Activated CD4-positive, alpha-beta memory T cell treated with anti-CD3 and anti-CD28 coated beads for 36 hours (primary cell): ENCODE measurements at regions not wholly inside any gene's neighbourhood (a gene's known extent, or its start where the extent isn't known, plus 50 kb on each side); places are given as distances from the start of the nearest gene placed in this dataset.

Experiments
- CTCF ChIA-PET: fragments of 350-600 bp; sonication (Branson Sonifier 250); formaldehyde crosslinking; loops from one replicate; lab custom pipeline; 2021; ENCODE audit warnings: antibody characterized with exemption, inconsistent platforms; lab: Charles Lee
- POLR2A ChIA-PET: fragments of 350-600 bp; sonication (Branson Sonifier 250); formaldehyde crosslinking; loops from one replicate; lab custom pipeline; 2021; ENCODE audit warnings: antibody characterized with exemption; lab: Charles Lee
- DNase-seq: peaks from one replicate; pipeline ENCODE4 v3.0.0-alpha.2; 2020
- H3K27ac Mint-ChIP-seq: one replicate; pipeline ENCODE4 v1.8.0; 2021; ENCODE audit warnings: mixed read lengths
- H3K27me3 Mint-ChIP-seq: one replicate; pipeline ENCODE4 v1.8.0; 2021; ENCODE audit warnings: mixed read lengths
- H3K36me3 Mint-ChIP-seq: one replicate; pipeline ENCODE4 v1.8.0; 2021; ENCODE audit warnings: mixed read lengths
- H3K4me1 Mint-ChIP-seq: one replicate; pipeline ENCODE4 v1.8.0; 2021; ENCODE audit warnings: low read depth, mixed read lengths
- H3K4me3 Mint-ChIP-seq: one replicate; pipeline ENCODE4 v1.8.0; 2021; ENCODE audit warnings: mild to moderate bottlenecking, mixed read lengths
- H3K9me3 Mint-ChIP-seq: one replicate; pipeline ENCODE4 v1.8.0; 2021; ENCODE audit warnings: mixed read lengths
- intact Hi-C: fragments of 100-400 bp; cut with micrococcal nuclease; formaldehyde crosslinking; loops from one replicate; pipeline ENCODE4 v1.15.1; 2023

DNA sequence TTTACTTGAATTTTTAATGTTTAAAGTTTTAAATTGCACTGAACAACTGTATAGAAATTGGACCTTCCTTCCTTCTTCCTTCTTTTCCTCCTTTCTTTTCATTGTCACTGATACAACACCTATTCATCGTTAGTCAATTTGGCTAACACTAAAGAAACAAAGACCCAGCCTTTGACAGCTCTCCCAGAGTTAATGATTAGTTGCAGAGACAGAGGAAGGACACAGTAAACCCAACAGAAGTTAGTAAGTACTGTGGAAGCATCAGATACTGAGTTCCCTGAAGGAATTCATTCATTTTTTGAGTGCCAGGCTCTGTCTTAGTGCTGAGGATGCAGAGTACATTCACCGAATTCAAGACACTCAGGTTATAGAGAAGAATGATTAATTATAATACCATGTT, 77.9 kb upstream of the RAB27B start:
- H3K36me3 Mint-ChIP-seq: no peaks in the 10 kb centered on the region
- H3K9me3 Mint-ChIP-seq: no peaks in the 10 kb centered on the region
- H3K4me3 Mint-ChIP-seq: no peak overlapping the region
- H3K27ac Mint-ChIP-seq: no peak overlapping the region
- no peak for DNase-seq
- POLR2A ChIA-PET: no interaction called here
- intact Hi-C loops: no loop called here
- H3K27me3 Mint-ChIP-seq: no peaks in the 10 kb centered on the region
- CTCF ChIA-PET: no interaction called here
- H3K4me1 Mint-ChIP-seq: no peaks in the 10 kb centered on the region

DNA sequence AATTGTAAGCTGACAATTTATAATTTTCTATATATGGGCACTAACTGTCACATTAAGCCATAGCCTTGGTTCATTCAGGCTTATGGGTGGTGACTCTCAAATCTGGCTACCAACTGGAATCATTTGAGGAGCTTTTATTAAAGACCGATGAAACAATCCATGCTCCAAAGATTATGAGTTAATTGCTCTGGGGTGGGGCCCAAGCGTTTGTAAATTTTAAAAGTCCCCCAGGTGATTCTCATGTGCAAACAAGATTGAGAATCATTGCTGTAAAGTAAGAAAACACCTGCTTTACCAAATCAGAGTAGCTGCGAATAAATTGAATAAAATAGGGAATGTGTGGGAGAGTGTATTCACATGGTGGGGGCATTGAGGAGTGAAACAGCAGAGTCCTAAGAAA, 76.1 kb upstream of the RAB27B start:
- Mint-ChIP-seq H3K27ac (no peak overlapping the region), H3K4me3 (no peak overlapping the region), H3K9me3 (no peaks in the 10 kb centered on the region), H3K36me3 (no peaks in the 10 kb centered on the region), H3K4me1 (no peaks in the 10 kb centered on the region), H3K27me3 (no peaks in the 10 kb centered on the region)
- ChIA-PET CTCF (no interaction called here), POLR2A (no interaction called here)
- intact Hi-C loops: no loop called here
- no peak for DNase-seq

DNA sequence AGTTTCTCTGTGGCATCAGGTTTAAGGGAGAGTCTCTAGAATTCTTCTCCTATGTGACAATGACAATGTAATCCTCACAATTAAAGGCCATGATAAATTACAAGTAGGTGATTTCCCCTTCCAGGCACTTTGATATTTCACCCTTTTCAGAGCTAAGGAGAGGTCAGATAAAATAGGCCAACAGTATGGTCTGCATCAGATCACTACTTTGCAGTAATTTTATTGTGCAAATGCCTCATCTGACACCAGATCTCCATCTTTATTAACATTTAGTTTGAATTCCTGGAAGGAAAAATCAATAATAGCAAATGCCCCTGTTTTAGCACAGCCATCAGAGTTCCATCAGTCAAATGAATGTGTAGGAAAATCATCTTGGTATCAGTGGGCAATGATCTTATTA, 72.8 kb upstream of the RAB27B start:
- ChIA-PET POLR2A (no interaction called here), CTCF (no interaction called here)
- no peak overlapping the region for H3K27ac Mint-ChIP-seq
- no peaks in the 10 kb centered on the region for H3K9me3 Mint-ChIP-seq
- no peaks in the 10 kb centered on the region for H3K4me1 Mint-ChIP-seq
- intact Hi-C loops: no loop called here
- no peaks in the 10 kb centered on the region for H3K27me3 Mint-ChIP-seq
- H3K36me3 Mint-ChIP-seq: no peaks in the 10 kb centered on the region
- no peak overlapping the region for H3K4me3 Mint-ChIP-seq
- DNase-seq: no peak

DNA sequence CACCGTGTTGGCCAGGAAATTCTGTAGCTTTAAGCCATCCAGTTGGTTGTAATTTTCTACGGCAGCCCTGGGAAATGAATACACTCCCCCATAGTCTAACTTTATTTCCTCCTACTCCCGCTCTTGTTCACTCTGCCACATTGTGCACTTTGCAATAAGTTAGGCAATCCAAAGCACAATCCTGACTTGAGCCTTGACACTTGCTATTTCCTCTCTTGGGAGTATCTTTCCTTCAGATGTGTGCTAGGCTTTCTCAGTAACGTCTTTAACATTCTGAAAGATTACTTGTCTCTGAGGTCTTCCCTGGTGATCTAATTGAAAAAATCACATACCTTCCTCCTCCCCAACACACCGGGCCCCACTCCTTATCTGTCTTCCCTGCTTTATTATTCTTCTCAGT, 65.9 kb upstream of the RAB27B start:
- H3K27me3 Mint-ChIP-seq: peaks cover 6% of the 10 kb centered on the region
- H3K9me3 Mint-ChIP-seq: no peaks in the 10 kb centered on the region
- intact Hi-C loops: no loop called here
- no peak for DNase-seq
- POLR2A ChIA-PET: no interaction called here
- no peak overlapping the region for H3K4me3 Mint-ChIP-seq
- CTCF ChIA-PET: no interaction called here
- no peak overlapping the region for H3K27ac Mint-ChIP-seq
- H3K36me3 Mint-ChIP-seq: no peaks in the 10 kb centered on the region
- H3K4me1 Mint-ChIP-seq: no peaks in the 10 kb centered on the region

DNA sequence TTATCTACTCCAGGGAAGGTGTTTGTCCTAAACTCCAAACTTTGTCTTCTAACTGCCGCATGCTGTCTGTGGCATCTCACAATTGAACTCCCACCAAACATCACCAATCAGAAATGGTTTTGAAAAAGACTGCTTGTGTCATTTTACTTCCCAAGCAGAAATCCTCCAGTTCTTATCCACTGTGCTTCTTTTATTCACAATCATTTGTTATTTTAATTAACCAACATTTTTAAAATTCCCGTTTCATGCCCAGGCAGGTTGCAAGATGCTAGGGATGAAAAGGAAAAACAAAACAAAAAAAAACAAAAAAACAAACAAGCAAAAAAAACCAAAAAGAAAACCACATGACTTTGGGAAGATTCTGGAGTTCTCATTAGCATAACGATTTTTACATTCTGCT, 63.5 kb upstream of the RAB27B start:
- H3K27me3 Mint-ChIP-seq: peaks cover 6% of the 10 kb centered on the region
- H3K36me3 Mint-ChIP-seq: no peaks in the 10 kb centered on the region
- POLR2A ChIA-PET: no interaction called here

DNA sequence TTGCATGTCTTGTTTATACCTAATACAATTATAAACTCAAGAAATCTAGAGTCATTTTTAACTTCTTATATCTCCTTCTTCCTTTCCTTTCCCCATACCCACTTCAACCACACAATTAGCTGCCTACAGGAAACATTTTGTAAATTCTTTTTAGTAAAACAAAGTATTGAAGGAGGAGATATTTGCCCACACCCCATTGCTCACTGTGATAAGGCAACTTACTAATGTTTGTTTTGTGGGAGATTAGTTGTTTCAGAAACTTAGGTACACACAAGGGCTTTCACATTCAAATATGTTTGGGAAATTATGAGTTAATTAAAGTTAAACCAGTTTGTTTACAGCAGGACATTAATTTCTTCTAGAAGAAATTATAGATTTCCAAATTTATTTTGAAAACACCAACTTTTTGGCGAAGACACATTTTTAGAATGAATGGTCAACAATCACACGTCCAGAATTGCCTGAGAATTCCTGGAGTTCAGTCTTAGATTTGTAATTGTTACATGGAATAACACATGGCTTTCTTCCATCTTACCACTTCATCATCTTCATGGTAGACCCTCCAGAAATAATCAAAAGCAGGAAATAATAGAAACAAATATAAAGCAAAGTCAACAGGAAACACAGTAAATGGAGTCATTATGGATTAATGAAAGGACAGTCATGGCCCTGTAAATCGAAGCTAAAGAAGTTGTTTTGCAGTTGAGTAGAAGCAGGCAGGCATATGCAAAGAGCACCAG, 62.5 kb upstream of the RAB27B start:
- POLR2A ChIA-PET: no interaction called here
- Mint-ChIP-seq H3K27ac (no peak overlapping the region), H3K27me3 (peaks cover 6% of the 10 kb centered on the region), H3K4me3 (no peak overlapping the region), H3K36me3 (no peaks in the 10 kb centered on the region), H3K9me3 (no peaks in the 10 kb centered on the region), H3K4me1 (no peaks in the 10 kb centered on the region)
- no peak for DNase-seq
- intact Hi-C loops: no loop called here
- CTCF ChIA-PET: no interaction called here

More for the DNA sequence above, 63.5 kb upstream of the RAB27B start:
- Mint-ChIP-seq H3K4me3 (no peak overlapping the region), H3K4me1 (no peaks in the 10 kb centered on the region), H3K27ac (no peak overlapping the region), H3K9me3 (no peaks in the 10 kb centered on the region)
- CTCF ChIA-PET: no interaction called here
- DNase-seq: no peak
- intact Hi-C loops: no loop called here

DNA sequence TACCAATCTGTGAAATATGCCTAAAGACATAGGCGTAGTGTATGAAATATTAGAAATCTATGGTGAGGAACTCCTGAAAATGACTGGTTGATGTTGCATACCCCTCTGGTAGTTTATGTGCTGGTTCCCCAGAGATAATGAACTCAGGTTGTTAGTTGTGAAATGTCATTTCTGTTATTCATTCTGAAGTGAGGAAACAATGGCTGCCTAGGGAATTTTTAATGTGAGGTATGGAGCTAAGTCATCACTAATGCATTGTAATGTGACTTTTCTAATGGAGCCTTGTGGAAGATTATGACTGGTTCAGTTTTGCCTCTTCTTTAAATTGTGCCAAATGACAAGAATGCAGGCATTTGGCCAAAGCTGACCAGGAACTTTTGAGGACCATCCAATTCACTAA, 61.6 kb upstream of the RAB27B start:
- POLR2A ChIA-PET: no interaction called here
- no peak overlapping the region for H3K27ac Mint-ChIP-seq
- H3K9me3 Mint-ChIP-seq: no peaks in the 10 kb centered on the region
- peaks cover 6% of the 10 kb centered on the region for H3K27me3 Mint-ChIP-seq
- intact Hi-C loops: no loop called here
- H3K4me1 Mint-ChIP-seq: no peaks in the 10 kb centered on the region
- DNase-seq: no peak
- no peak overlapping the region for H3K4me3 Mint-ChIP-seq
- CTCF ChIA-PET: no interaction called here
- H3K36me3 Mint-ChIP-seq: no peaks in the 10 kb centered on the region

DNA sequence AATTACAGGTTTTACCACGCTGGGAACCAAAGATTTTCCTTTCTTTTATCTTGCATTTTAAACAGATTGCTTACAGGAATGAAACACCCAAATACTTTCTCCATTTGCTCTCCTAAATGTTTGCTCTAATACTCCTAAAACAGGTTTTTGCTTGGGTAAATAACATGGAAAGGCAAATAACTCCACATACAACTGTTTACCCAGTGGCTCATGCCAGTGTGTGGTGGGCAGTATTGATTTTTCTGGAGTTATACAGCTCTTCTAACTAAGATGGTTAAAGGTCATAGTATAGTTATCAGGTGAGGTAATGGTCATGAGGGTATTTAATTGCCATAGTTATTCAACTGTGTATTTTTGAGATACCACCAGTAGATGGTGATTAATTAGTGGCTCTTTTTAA, 61.2 kb upstream of the RAB27B start:
- intact Hi-C loops: no loop called here
- H3K4me1 Mint-ChIP-seq: no peaks in the 10 kb centered on the region
- DNase-seq: no peak
- no peaks in the 10 kb centered on the region for H3K9me3 Mint-ChIP-seq
- ChIA-PET CTCF (no interaction called here), POLR2A (no interaction called here)
- H3K27ac Mint-ChIP-seq: no peak overlapping the region
- H3K27me3 Mint-ChIP-seq: peaks cover 6% of the 10 kb centered on the region
- no peaks in the 10 kb centered on the region for H3K36me3 Mint-ChIP-seq
- no peak overlapping the region for H3K4me3 Mint-ChIP-seq

DNA sequence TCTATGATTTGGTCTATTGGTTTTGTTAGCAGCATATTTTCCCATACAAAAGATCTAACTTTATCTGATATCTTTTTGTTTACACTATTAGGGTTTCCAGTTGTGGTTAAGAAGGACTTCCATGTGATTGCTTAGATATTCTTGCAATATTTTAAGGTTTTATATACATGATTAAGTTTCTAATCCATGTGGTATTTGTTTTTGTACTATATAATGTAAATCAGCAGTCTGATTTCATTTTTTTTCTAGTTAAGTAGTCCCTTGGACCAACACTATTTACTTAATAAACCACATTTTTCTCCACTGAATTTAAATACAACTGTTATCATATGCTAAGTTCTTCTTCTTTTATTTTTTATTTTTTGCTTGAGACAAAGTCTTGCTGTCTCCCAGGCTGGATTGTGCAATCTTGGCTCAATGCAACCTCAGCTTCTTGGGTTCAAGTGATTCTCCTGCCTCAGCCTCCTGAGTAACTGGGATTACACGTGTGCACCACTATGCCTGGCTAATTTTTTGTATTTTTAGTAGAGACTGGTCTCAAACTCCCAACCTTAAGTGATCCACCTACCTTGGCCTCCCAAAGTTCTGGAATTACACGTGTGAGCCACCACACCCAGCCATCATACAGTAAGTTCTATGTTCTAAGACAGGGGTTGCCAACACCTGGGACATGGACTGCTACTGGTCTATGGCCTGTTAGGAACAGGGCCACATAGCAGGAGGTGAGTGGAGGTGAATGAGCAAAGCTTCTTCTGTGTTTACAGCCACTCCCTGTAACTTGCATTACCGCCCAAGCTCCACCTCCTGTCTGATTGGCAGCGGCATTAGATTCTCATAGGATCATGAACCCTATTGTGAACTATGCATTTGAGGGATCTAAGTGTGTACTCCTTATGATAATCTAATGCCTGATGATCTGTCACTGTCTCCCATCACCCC, 58.5 kb upstream of the RAB27B start:
- Mint-ChIP-seq H3K27me3 (peaks cover 6% of the 10 kb centered on the region), H3K27ac (no peak overlapping the region), H3K36me3 (no peaks in the 10 kb centered on the region), H3K9me3 (no peaks in the 10 kb centered on the region), H3K4me3 (no peak overlapping the region), H3K4me1 (no peaks in the 10 kb centered on the region)
- DNase-seq: no peak
- POLR2A ChIA-PET: no interaction called here
- CTCF ChIA-PET: no interaction called here
- intact Hi-C loops: no loop called here

DNA sequence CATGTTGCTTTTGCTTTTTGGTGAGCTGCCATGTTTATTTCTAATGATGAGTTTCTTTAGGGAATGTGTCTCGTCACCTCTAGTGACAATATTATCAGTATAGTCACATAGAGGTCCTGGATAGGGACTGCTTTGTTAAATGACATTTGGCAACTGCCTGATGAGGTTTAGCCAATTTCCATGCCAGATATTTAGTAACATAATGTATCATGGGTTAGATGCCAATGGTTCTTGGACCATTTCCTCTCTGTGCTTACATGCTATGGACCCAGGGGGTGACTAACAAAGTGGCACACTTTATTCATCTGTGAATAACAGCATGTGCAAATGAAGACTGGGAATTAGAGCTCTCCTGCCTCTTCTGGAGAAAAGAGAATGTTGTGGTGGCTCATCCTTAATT, 56.2 kb upstream of the RAB27B start:
- DNase-seq: no peak
- Mint-ChIP-seq H3K36me3 (no peaks in the 10 kb centered on the region), H3K4me3 (no peak overlapping the region), H3K27ac (no peak overlapping the region), H3K27me3 (no peaks in the 10 kb centered on the region), H3K4me1 (peaks cover 10% of the 10 kb centered on the region), H3K9me3 (no peaks in the 10 kb centered on the region)
- CTCF ChIA-PET: no interaction called here
- POLR2A ChIA-PET: no interaction called here
- intact Hi-C loops: no loop called here

DNA sequence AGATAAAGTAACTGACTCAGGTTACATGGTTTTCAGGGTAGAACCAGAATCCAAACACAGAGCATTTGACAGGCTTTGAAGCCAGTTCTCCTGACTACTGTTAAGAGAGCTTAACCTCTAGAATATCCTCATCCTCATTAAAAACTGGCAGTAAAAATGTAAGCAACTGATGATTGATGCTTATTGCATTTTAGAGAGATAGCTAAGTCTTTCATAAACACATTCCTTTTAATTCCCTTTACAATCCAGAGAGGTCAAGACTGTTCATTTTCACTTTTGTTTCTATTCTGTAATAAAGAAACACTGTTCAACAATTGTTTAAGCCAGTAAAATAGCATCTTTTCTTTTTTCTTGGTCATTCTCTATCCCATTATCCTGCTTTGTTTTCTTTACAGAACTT, 53.9 kb upstream of the RAB27B start:
- Mint-ChIP-seq H3K9me3 (no peaks in the 10 kb centered on the region), H3K27me3 (no peaks in the 10 kb centered on the region), H3K27ac (no peak overlapping the region), H3K4me1 (peaks cover 10% of the 10 kb centered on the region), H3K4me3 (no peak overlapping the region), H3K36me3 (no peaks in the 10 kb centered on the region)
- ChIA-PET CTCF (no interaction called here), POLR2A (no interaction called here)
- no peak for DNase-seq
- intact Hi-C loops: no loop called here

DNA sequence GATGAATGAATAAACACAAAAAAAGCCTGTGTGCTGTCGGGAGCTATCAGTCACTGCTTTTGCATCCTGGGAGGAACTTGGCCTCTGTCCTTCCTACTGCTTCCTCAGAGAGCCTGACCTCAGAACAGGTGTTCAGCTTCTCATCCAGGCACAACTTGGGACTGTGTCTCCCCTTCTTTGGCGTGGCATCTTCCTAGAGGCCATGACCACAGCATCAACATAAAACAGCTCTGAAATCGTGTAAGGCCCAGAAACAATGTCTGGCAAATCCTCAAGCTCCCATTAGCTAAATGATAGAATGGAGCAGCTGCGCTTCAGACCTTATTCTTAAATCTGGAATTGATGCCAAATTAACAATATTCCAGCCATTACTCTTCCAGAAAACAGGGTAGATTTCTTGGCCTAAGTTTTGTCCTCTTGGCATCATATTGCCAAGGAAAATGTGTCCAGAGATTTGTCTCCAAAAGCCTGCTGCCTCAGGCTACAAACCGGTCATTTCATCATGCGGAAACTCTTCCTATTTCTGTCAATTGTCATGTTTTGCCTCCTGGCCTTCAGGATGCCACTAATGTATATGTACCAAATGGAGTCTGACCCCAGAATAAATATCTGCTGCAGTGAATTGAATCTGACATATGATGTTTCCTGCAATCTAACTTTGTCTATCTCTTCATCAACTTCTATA, 53.2 kb upstream of the RAB27B start:
- Mint-ChIP-seq H3K4me1 (peaks cover 10% of the 10 kb centered on the region), H3K27ac (no peak overlapping the region), H3K4me3 (no peak overlapping the region), H3K9me3 (no peaks in the 10 kb centered on the region), H3K27me3 (no peaks in the 10 kb centered on the region), H3K36me3 (no peaks in the 10 kb centered on the region)
- CTCF ChIA-PET: no interaction called here
- no peak for DNase-seq
- POLR2A ChIA-PET: no interaction called here
- intact Hi-C loops: loop anchor here (5.0 kb wide), 2 partner anchors 38 to 72 kb away; no protein-coding TSS in a partner anchor
